GM12875 (cell line): ENCODE measurements at regions not wholly inside any gene's neighbourhood (a gene's known extent, or its start where the extent isn't known, plus 50 kb on each side); places are given as distances from the start of the nearest gene placed in this dataset.
"Not testable (repeated sequence)": the region's sequence is repeated elsewhere in the genome, so short reads cannot be mapped to it uniquely, and the experiment has no call there.

ENCODE experiments used
- H3K4me3 ChIP-seq: one replicate; pipeline ENCODE4 v1.5.1; 2011; ENCODE audit warnings: low read depth, low read length, control low read depth
- TF ChIP-seq, protein P1 (sequence below): IDR thresholded peaks from 2 replicates; pipeline ENCODE4 v1.5.1; 2011; ENCODE audit warnings: low read depth, mild to moderate bottlenecking, control low read depth, inconsistent platforms, low read length, moderate library complexity, borderline replicate concordance; ENCODE audit not compliant: insufficient read depth

DNA sequence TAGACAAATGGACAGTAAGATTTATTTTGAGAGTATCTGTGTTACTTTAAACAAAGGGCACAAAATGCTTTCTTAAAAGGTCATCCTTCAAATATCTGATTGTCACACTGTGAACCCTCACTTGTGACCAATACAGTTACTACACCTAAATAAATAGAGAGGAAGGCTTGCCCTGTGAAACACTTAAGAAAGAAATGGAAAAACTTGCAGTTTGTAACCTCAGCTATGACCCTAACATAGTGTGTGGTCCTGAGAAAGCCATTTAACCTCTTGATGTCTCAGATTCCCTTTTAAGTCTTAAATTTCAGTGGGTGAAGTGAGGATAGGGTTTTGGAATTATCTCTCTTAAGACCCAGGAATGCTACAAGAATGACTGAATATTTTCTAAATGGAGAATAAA, 126.7 kb upstream of the SLC27A6 start:
- TF ChIP-seq, protein P1, sequence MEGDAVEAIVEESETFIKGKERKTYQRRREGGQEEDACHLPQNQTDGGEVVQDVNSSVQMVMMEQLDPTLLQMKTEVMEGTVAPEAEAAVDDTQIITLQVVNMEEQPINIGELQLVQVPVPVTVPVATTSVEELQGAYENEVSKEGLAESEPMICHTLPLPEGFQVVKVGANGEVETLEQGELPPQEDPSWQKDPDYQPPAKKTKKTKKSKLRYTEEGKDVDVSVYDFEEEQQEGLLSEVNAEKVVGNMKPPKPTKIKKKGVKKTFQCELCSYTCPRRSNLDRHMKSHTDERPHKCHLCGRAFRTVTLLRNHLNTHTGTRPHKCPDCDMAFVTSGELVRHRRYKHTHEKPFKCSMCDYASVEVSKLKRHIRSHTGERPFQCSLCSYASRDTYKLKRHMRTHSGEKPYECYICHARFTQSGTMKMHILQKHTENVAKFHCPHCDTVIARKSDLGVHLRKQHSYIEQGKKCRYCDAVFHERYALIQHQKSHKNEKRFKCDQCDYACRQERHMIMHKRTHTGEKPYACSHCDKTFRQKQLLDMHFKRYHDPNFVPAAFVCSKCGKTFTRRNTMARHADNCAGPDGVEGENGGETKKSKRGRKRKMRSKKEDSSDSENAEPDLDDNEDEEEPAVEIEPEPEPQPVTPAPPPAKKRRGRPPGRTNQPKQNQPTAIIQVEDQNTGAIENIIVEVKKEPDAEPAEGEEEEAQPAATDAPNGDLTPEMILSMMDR, result no peak
- H3K4me3 ChIP-seq, result no peak overlapping the region

GRCh38 chr5:128842241-128842640, 123.0 kb upstream of the SLC27A6 start:
- TF ChIP-seq, protein P1, result no peak
- H3K4me3 ChIP-seq, result no peak overlapping the region

DNA sequence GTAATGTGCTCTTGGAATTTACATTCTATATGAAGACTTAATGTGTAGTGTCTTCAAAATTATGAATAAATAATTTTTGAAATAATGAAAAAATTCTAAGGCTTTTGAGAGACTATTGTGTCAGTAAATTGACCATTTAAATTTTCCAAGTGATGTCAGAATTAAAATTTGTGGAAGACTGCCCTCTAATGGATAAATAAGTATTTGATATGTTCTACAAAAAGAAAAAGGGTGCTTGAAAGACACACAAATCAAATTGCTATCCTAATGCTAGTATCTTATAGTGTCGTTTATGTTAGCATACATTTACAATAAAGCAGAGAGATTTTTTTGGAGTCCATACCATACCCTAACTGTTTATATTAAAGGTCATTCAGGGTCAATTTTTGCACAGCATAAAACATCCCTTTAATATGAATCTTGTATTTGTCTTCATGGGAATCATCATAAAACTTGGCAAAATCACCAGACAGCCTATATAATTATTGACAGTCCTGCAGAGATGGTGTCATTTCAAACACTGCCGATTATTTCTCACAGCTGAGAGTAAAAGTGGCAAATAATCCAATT, 120.8 kb upstream of the SLC27A6 start:
- no peak overlapping the region for H3K4me3 ChIP-seq
- TF ChIP-seq, protein P1, result no peak

DNA sequence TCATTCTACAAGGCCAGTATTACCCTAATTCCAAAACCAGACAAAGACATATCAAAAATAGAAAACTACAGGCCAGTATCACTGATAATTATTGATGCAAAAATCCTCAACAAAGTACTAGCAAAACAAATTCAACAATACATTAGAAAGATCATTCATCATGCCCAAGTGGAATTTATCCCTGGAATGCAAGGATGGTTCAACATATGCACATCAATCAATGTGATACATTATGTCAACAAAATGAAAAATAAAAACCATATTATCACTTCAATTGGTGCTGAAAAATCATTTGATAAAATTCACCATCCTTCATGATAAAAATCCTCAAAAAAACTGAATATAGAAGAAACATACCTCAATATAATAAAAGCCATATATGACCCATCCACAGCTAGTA, 115.2 kb upstream of the SLC27A6 start:
- TF ChIP-seq, protein P1, result no peak
- no peak overlapping the region for H3K4me3 ChIP-seq

- H3K4me3 ChIP-seq, result no peak overlapping the region
- TF ChIP-seq, protein P1, result no peak
Measured at GRCh38 chr5:128854931-128855330, 110.4 kb upstream of the SLC27A6 start.

GRCh38 chr5:128857076-128857677, 108.1 kb upstream of the SLC27A6 start:
- TF ChIP-seq, protein P1, result no peak
- no peak overlapping the region for H3K4me3 ChIP-seq

DNA sequence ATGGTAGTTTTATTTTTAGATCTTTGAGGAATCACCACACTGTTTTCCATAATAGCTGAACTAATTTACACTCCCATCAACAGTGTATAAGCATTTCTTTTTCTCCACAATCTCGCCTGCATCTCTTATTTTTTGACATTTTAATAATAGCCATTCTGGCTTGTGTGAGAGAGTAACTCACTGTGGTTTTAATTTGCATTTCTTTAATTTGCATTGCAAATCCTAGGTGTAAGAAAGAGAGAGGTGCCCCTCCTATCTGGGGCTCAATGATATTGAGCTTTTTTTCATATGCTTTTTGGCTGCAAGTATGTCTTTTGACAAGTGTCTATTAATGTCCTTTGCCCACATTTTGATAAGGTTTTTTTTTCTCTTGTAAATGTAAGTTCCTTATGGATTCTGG, 106.3 kb upstream of the SLC27A6 start:
- no peak overlapping the region for H3K4me3 ChIP-seq
- TF ChIP-seq, protein P1, result no peak

DNA sequence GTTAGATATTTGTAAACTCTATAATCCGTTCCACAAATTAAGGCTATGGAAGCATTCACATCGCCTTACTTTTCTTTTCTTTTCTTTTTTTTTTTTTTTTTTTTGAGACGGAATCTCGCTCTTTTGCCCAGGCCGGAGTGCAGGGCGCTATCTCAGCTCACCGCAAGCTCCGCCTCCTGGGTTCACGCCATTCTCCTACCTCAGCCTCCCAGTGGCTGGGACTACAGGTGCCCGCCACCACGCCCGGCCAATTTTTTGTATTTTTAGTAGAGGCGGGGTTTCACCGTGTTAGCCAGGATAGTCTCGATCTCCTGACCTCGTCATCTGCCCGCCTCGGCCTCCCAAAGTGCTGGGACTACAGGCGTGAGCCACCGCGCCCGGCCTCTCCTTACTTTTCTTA, 104.1 kb upstream of the SLC27A6 start:
- not testable (repeated sequence) for H3K4me3 ChIP-seq
